Stomach (tissue), 8 donors: ENCODE measurements at regions not wholly inside any gene's neighbourhood (a gene's known extent, or its start where the extent isn't known, plus 50 kb on each side); places are given as distances from the start of the nearest gene placed in this dataset.

Experiments
- DNase-seq, 2 donors: peaks; one replicate each; pipeline versions ENCODE4 v3.0.0 to v3.0.0-alpha.2; 2013 to 2019
- H3K27ac ChIP-seq, 5 donors: fragments of 200-600 bp in 4 of 5; sonication (generic) in 4 of 5; one replicate each; pipeline ENCODE4 v1.5.1; 2013 to 2019; ENCODE audit warnings: mild to moderate bottlenecking in 1 of 5, moderate library complexity in 1 of 5
- H3K27me3 ChIP-seq, 3 donors: fragments of 200-600 bp; sonication (generic); one replicate each; pipeline ENCODE4 v1.5.1; 2017 to 2019; ENCODE audit warnings: mixed run types in 1 of 3
- H3K36me3 ChIP-seq, 4 donors: fragments of 200-600 bp; sonication (generic); 1 replicate in 3 of 4; 2 replicates in 1 of 4; pipeline ENCODE4 v1.5.1; 2016 to 2019
- H3K4me1 ChIP-seq, 4 donors: fragments of 200-600 bp; sonication (generic); one replicate each; pipeline ENCODE4 v1.5.1; 2016 to 2019
- H3K4me3 ChIP-seq, 4 donors: fragments of 200-600 bp; sonication (generic) in 3 of 4; one replicate each; pipeline ENCODE4 v1.5.1; 2016 to 2019; ENCODE audit warnings: mild to moderate bottlenecking in 1 of 4
- H3K9me3 ChIP-seq, 4 donors: fragments of 200-600 bp; sonication (generic); one replicate each; pipeline ENCODE4 v1.5.1; 2016 to 2019
- CTCF ChIP-seq, 7 experiments: fragments of 450-650 bp in 4 of 7; fragments of 200-600 bp in 3 of 7; sonication (generic) in 3 of 7; IDR thresholded peaks; one replicate each; pipeline ENCODE4 v1.5.1; 2016 to 2019; ENCODE audit warnings: antibody characterized with exemption in 7 of 7, control low read depth in 2 of 7, mild to moderate bottlenecking in 1 of 7
- EP300 ChIP-seq: sonication (generic); formaldehyde crosslinking; IDR thresholded peaks from one replicate; pipeline ENCODE4 v1.6.1; 2017; ENCODE audit warnings: antibody characterized with exemption
- POLR2A ChIP-seq, 4 donors: fragments of 450-650 bp; IDR thresholded peaks; one replicate each; pipeline ENCODE4 v1.6.1; 2016; ENCODE audit warnings: antibody characterized with exemption in 4 of 4, control low read depth in 2 of 4, mild to moderate bottlenecking in 1 of 4, moderate library complexity in 1 of 4
- POLR2AphosphoS5 ChIP-seq, 3 donors: sonication (generic); formaldehyde crosslinking; IDR thresholded peaks; one replicate each; pipeline ENCODE4 v1.6.1; 2016; ENCODE audit warnings: antibody characterized with exemption in 3 of 3
- WGBS, 5 donors: extraction: QIAGEN DNeasy Blood & Tissue Kit in 3 of 5; methylation state at CpG; one replicate each; pipeline versions ENCODE4 v1.1.5 to v1.1.7; 2013 to 2018; 5-methylcytosine and 5-hydroxymethylcytosine counted together
- intact Hi-C: fragments of 100-400 bp; cut with DNase I; formaldehyde crosslinking; loops from one replicate; pipeline ENCODE4 v1.15.1; 2023; ENCODE audit warnings: low total_unique reads
- donor health status: healthy with polysubstance abuse.
- donor health status: Bipolar disorder and iron deficiency.
- donor health status: healthy.

GRCh38 chr5:10077791-10078545 is 171.7 kb downstream of the ATPSCKMT start:
- Histone ChIP-seq H3K27ac (no peak overlapping the region), H3K4me3 (no peak overlapping the region), H3K27me3 (no peaks in the 10 kb centered on the region), H3K9me3 (no peaks in the 10 kb centered on the region), H3K4me1 (no peaks in the 10 kb centered on the region), H3K36me3 (no peaks in the 10 kb centered on the region)
- peak in 1 of 2 donors; percentile 37 for DNase-seq
- intact Hi-C loops, result no loop called here
- 73 to 85% (median 79%) methylated on average over 11 of the region's 11 CpGs for WGBS, 5 donors
- TF ChIP-seq POLR2A (IDR thresholded peaks at IDR 0.05) (no peak), POLR2AphosphoS5 (IDR thresholded peaks at IDR 0.05) (no peak)

- no peaks in the 10 kb centered on the region for H3K4me1 ChIP-seq
- H3K9me3 ChIP-seq, result no peaks in the 10 kb centered on the region
- WGBS, 5 donors, result 70 to 84% (median 80%) methylated on average over 8 of the region's 8 CpGs
- H3K4me3 ChIP-seq, result no peak overlapping the region
- TF ChIP-seq CTCF (IDR thresholded peaks at IDR 0.05) (no peak), POLR2A (IDR thresholded peaks at IDR 0.05) (no peak), POLR2AphosphoS5 (IDR thresholded peaks at IDR 0.05) (no peak), EP300 (no peak)
- no peaks in the 10 kb centered on the region for H3K27me3 ChIP-seq
- H3K27ac ChIP-seq, result no peak overlapping the region
- peak in 1 of 2 donors; percentile 18 for DNase-seq
- intact Hi-C loops, result no loop called here
- no peaks in the 10 kb centered on the region for H3K36me3 ChIP-seq
Measured at GRCh38 chr5:10073441-10074104, 176.1 kb downstream of the ATPSCKMT start.

- Histone ChIP-seq H3K4me3 (no peak overlapping the region), H3K4me1 (no peaks in the 10 kb centered on the region), H3K9me3 (peaks cover 0 to 5% (median 2%) of the 10 kb centered on the region in 4 donors), H3K27me3 (no peaks in the 10 kb centered on the region), H3K27ac (no peak overlapping the region), H3K36me3 (no peaks in the 10 kb centered on the region)
- TF ChIP-seq CTCF (IDR thresholded peaks at IDR 0.05) (no peak), EP300 (no peak), POLR2A (IDR thresholded peaks at IDR 0.05) (no peak), POLR2AphosphoS5 (IDR thresholded peaks at IDR 0.05) (no peak)
- 65 to 74% (median 73%) methylated on average over 4 of the region's 4 CpGs for WGBS, 5 donors
- no peak for DNase-seq
- intact Hi-C loops, result no loop called here
Measured at GRCh38 chr5:10069637-10070313, 179.9 kb downstream of the ATPSCKMT start.

GRCh38 chr5:10065428-10066000 is 184.2 kb downstream of the ATPSCKMT start:
- no peak for DNase-seq
- H3K27ac ChIP-seq, result no peak overlapping the region
- H3K27me3 ChIP-seq, result no peaks in the 10 kb centered on the region
- no peaks in the 10 kb centered on the region for H3K36me3 ChIP-seq
- no peak overlapping the region for H3K4me3 ChIP-seq
- TF ChIP-seq POLR2A (IDR thresholded peaks at IDR 0.05) (no peak), EP300 (no peak), POLR2AphosphoS5 (IDR thresholded peaks at IDR 0.05) (no peak), CTCF (IDR thresholded peaks at IDR 0.05) (no peak)
- intact Hi-C loops, result no loop called here
- WGBS, 5 donors, result 91 to 96% (median 93%) methylated on average over 15 to 34 of the region's 34 CpGs
- no peaks in the 10 kb centered on the region for H3K4me1 ChIP-seq
- H3K9me3 ChIP-seq, result peaks cover 0 to 5% (median 2%) of the 10 kb centered on the region in 4 donors
